ENCODE measurements at regions not wholly inside any gene's neighbourhood (a gene's known extent, or its start where the extent isn't known, plus 50 kb on each side); places are given as distances from the start of the nearest gene placed in this dataset.
"Not testable (repeated sequence)": the region's sequence is repeated elsewhere in the genome, so short reads cannot be mapped to it uniquely, and the experiment has no call there.

GRCh38 chr4:112944006-112944405, 105.4 kb upstream of the ANK2 start:
- no peak for DNase-seq (ENCODE audit: low read depth in 2 of 2)

DNA sequence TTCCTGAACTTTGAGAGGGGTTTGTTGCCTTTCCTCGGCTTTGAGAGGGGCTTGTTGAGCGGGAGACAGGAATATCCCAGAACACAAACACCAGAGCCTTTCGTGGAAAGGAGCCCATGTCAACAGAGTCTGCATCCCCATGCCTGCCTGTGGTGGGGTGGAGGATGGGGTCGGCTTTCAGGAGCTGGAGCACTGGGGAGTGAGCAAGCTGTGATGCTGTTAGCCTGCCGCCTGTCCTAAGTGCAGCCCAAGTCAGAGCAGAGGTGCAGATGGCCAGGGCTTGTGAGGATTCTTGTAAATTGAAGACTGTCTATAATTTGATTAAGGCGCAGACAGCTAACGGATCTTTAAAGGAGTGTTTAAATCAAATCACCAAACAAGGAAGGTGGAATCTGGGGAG, 103.3 kb upstream of the ANK2 start:
- DNase-seq (ENCODE audit: low read depth in 2 of 2), result no peak

GRCh38 chr4:112947616-112948015, 101.8 kb upstream of the ANK2 start:
- no peak for DNase-seq (ENCODE audit: low read depth in 2 of 2)

DNA sequence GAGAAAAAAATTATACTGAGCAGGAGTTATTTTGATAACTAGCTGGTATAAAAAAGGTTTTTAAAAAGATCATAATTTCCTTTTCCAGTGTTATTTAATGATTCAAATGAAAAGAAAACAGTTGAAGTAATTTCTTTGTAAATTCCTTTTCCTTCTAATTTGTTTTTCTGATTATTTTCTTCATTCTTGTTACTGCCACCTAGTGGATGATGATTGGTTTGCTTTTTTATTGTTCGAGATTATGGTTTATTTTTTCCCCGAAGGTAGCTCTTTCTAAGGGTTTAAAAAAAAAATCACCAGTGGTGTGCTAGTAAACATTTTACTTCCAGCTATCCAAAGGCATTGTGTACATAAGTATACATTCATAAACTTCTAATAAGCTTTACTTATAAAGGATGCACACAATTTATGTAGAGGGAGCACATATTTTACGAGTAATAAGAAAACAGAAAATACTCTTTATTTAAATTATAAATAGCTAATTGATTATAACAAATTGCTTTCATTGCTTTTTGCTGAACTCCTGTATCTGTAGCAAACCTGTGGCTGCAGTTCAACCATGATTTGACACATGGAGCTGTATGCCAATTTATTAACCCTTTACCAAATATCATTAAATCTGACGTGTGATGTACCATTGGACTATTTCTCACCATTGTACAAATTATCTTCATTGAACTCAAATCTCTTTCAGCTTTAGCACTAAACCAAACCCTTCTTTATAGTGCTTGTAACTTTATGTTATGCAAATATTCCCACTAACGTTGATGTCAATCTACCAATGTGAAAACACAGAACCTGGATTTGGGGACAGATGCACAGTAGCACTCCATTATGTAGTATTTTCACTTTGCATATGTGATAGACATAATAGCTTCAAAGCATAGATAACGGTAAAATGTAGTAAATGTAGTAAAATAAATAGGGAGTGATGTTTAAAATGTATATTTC, 97.8 kb upstream of the ANK2 start:
- no peak for DNase-seq (ENCODE audit: low read depth in 2 of 2)

DNA sequence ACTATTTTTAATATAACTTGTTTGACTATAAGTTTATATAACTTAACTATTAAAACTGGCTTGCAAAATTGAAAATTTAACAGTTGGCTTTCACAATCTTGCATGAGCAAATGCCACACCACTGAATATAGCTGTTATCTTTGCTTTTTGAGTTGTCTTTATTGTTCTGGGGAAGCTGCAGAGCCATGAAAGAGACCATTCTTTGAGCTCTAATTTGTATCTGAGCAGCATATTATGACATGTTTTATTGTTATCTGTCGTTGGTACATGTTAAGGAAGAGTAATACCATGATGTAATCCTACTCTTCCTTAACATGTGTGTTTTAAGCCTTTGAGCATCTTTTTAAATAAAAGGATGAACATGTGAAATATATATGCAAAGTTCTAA, 97.1 kb upstream of the ANK2 start:
- DNase-seq (ENCODE audit: low read depth in 2 of 2), result no peak

DNA sequence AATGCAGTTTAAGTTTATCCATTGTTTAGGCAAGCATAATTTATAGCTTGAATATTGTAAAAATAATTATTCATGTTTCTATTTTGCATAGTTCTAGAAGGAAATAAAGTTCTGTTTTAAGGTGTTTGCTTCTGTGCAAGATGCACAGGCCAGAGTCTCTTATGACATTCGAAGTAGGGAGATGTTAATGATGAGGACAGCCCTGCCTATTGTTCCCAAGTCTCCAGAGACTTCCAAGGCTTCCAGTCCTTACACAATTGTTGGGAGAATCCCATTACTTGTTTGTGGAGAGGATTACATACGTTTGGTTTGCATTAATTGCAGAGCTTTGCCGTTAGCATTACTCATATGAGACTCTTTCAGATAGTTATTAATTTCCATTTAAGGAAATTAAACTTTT, 96.2 kb upstream of the ANK2 start:
- no peak for DNase-seq (ENCODE audit: low read depth in 2 of 2)

DNA sequence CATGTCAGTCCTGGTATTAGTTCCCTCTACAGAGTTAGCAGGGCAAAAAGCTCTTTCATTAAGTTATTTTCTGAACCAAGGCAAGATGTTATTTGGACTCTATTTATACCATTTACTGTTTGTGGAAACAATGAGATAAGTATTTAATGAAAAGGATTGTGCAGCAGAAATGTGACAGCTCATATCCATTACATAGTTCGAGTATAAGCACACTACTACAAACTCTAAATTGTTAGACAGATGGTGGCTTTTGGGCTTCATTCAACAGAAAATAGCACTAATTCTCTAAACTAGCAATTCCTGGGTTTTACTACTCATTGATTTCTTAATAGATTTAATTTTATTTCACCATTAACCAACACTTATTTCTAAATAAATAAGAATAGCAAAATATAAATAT, 95.2 kb upstream of the ANK2 start:
- no peak for DNase-seq (ENCODE audit: low read depth in 2 of 2)

- DNase-seq (ENCODE audit: low read depth in 2 of 2), result no peak
These were observed 93.0 kb upstream of the ANK2 start for GRCh38 chr4:112956484-112956896.

- DNase-seq (ENCODE audit: low read depth in 2 of 2), result not testable (repeated sequence)
These were observed 91.7 kb upstream of the ANK2 start for GRCh38 chr4:112957764-112958163.

DNA sequence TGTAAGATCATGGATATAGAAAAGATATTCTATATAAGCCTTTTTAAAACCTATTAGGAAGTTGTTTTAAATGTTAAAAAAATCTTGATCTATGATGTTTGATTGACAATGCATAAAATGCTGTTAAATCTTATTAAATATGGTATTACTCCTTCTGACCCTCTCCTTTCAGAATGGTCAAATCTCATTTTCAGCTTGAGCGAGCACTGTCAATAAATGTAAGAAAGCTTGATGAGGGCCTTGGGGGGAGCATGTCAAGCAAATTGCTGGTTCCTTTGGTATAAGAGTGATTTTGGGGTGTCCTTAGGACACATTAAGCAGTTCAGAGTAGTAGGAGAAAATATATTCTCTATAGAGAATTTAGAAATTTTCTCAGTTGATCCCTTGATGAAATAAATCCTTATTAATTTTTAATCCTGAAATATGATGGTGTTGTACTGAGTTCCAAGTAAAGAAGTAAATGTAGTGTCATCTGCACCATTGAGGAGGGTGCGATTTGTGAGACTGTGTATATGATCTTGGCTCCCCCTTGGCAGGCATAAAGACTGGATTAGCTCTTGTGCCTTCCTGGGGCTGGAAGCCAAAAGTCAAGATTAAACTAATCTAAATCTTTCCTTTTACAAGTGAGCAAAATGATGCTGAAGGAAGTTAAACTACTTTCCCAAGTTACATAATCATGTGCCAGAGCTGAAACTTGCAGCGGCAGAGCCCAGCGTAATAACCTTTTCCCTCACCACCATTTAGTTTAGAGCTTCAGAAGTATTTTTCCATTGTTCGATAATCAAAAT, 82.6 kb upstream of the ANK2 start:
- DNase-seq (ENCODE audit: low read depth in 2 of 2), result no peak

DNA sequence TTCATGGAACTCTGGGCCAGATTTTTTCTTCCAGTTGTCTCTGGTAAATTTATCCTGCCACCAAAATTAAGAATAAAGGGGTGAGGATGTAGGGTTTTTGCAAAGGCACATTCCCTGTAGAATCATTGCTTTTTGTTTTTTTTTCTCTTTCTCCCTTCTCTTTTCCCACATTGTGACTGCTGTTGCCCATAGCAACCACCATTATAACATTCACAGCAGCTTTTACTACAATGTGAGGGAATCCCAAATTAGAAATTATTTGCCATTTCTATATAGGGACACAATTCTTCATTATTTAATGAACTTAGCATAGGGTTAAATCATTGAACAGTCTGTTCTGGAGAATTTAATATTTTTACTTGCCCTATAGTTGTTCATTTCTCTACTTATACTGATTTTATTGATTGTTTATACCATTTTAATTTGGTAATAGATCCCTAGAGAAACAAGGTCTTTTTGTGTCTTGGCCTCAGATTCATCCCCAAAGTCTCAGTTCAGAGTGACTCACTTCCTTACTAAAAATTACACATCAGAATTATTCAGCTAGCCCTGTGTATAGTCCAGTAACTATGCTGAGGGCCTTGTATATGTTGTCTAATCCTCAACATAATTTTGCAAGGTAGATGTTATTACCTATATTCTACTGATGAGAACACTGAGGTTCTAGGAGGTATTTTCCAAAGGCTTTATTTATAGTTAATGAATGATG, 80.8 kb upstream of the ANK2 start:
- no peak for DNase-seq (ENCODE audit: low read depth in 2 of 2)

DNA sequence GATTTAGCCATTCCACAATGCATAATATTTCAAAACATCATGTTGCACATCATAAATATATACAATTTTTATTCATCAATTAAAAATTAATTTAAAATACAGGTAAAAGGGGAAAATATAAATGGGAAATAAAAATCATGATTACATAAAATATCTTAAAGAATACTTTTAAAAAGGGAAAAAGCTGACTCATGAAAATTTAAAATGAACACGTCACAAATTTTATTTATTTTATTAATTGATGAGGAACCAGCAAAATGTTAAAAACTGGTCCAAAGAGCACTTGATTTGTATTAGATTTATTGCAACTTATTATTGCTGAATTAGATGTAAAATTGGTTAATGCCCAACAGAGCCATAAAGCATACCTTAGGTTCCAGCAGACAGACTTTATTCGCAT, 78.5 kb upstream of the ANK2 start:
- DNase-seq (ENCODE audit: low read depth in 2 of 2), result no peak

- no peak for DNase-seq (ENCODE audit: low read depth in 2 of 2)
These were observed 75.7 kb upstream of the ANK2 start for GRCh38 chr4:112973750-112974251.

- DNase-seq (ENCODE audit: low read depth in 2 of 2), result no peak
These were observed 73.7 kb upstream of the ANK2 start for GRCh38 chr4:112975567-112976355.

DNA sequence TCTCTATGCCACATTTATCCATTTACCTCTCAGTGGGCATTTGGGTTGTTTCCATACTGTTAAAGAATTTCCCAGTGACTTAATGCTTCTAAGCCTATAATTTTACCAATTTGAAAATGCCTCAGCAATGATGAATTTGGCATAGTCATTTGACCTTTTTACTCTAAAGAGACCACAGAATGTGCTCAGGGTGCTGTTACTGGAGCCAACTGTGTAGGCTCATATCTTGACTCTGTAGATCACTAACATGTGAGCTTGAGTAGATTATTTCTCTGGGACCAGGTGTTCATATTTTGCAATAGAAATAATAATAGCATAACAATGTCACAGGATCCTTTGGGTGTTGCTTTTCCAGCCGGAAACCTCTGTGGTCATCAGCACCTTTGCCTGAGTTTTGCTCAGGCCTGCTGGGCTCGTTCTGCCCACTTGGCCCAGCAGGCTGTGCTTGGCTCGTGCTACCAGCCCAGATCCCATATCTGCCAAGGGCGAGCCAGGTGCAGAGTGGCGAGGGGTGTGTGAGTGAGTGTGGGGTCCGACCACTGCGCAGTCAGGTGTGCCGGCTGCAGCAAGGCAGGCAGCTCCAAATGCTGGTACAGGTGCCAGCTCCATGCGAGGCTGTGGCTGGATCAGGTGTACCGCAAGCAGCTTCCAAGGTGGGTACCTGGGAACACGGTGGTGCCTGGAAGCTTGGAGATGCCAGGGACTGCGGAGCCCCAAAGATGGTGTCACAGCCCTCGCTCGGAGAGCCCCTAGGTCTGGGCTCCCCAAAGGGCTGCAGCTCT, 70.6 kb upstream of the ANK2 start:
- DNase-seq (ENCODE audit: low read depth in 2 of 2), result no peak

DNA sequence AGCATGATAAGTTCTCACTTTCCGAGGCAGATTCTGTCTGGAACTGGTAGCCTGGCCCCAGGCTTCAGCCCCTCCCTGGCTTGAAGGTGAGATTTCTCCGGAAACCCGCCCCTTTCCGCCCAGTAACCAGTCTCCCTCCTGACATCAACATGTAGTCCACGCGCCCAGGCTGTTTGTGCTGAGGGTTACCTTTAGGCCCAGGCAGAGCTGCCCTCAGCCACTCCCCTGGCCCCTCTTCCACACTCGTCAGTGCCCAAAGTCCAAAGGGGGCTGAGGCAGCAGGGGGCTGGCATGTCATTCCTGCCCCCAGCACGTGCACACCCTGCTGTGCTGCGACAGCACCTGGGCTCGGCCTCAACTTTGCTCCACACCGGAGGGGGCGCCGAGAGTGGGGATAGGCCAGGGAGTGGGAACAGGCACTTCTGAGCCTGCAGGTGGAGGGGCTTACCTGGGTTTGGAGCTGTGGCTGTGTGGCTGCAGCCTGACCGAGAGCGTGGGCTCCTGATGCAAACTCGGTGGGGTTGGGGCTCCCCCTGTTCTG, 69.5 kb upstream of the ANK2 start:
- DNase-seq (ENCODE audit: low read depth in 2 of 2), result no peak

GRCh38 chr4:112982680-112983079, 66.8 kb upstream of the ANK2 start:
- no peak for DNase-seq (ENCODE audit: low read depth in 2 of 2)

DNA sequence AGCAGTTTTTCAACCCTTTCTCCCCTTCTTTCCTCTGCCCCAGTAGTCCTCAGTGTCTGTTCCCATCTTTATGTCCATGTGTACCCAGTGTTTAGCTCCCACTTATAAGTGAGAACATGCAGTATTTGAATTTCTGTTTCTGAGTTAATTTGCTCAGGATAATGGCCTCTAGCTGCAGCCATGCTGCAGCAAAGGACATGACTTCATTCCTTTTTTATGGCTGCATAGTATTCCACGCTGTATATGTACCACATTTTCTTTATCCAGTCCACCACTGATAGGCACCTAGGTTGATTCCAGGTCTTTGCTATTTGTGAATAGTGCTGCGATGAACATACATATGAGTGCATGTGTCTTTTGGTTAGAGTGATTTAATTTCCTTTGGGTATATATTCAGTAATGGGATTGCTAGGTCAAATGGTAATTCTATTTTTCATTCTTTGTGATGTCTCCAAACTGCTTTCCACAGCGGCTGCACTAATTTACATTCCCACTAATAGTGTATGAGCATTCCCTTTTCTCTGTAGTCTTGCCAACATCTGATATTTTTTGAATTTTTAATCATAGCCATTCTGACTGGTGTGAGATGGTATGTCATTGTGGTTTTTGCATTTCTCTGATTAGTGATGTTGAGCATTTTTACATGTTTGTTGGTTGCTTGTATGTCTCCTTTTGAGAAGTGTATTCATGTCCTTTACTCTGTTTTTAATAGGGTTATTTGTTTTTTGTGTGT, 54.6 kb upstream of the ANK2 start:
- DNase-seq (ENCODE audit: low read depth in 2 of 2), result no peak

All from activated CD4-positive, alpha-beta T cell treated with anti-CD3 and anti-CD28 coated beads for 24 hours (primary cell).